GM21390 (cell line): ENCODE measurements at regions not wholly inside any gene's neighbourhood (a gene's known extent, or its start where the extent isn't known, plus 50 kb on each side); places are given as distances from the start of the nearest gene placed in this dataset.

Experiments
- ATAC-seq: cut with Tn5 transposase; IDR thresholded peaks from one replicate; pipeline ENCODE4 v1.9.1; 2021; ENCODE audit not compliant: unreplicated experiment

GRCh38 chr13:24075137-24075975 lies 85.2 kb upstream of the SPATA13 start:
- no peak for ATAC-seq

GRCh38 chr13:24076109-24076508 lies 84.4 kb upstream of the SPATA13 start:
- ATAC-seq: no peak

- no peak for ATAC-seq
These were observed 83.9 kb upstream of the SPATA13 start for GRCh38 chr13:24076636-24077035.

GRCh38 chr13:24080134-24080533 lies 80.4 kb upstream of the SPATA13 start:
- ATAC-seq: no peak

- no peak for ATAC-seq
These were observed 79.1 kb upstream of the SPATA13 start for GRCh38 chr13:24081387-24081786.

GRCh38 chr13:24083141-24083540 lies 77.4 kb upstream of the SPATA13 start:
- ATAC-seq: no peak

- ATAC-seq: no peak
These were observed 76.6 kb upstream of the SPATA13 start for GRCh38 chr13:24083722-24084421.

GRCh38 chr13:24085662-24086061 lies 74.9 kb upstream of the SPATA13 start:
- ATAC-seq: no peak

- ATAC-seq: no peak
These were observed 73.9 kb upstream of the SPATA13 start for GRCh38 chr13:24086642-24087041.

- no peak for ATAC-seq
These were observed 72.8 kb upstream of the SPATA13 start for GRCh38 chr13:24087605-24088225.

- ATAC-seq: no peak
These were observed 70.5 kb upstream of the SPATA13 start for GRCh38 chr13:24090049-24090448.

- ATAC-seq: no peak
These were observed 69.4 kb upstream of the SPATA13 start for GRCh38 chr13:24091080-24091479.

- no peak for ATAC-seq
These were observed 68.4 kb upstream of the SPATA13 start for GRCh38 chr13:24092108-24092507.

- no peak for ATAC-seq
These were observed 67.5 kb upstream of the SPATA13 start for GRCh38 chr13:24093047-24093446.

- no peak for ATAC-seq
These were observed 63.9 kb upstream of the SPATA13 start for GRCh38 chr13:24096659-24097058.

GRCh38 chr13:24097064-24097463 lies 63.5 kb upstream of the SPATA13 start:
- ATAC-seq: no peak

GRCh38 chr13:24097667-24098066 lies 62.9 kb upstream of the SPATA13 start:
- ATAC-seq: no peak

GRCh38 chr13:24099490-24099889 lies 61.0 kb upstream of the SPATA13 start:
- ATAC-seq: no peak

GRCh38 chr13:24100188-24100587 lies 60.3 kb upstream of the SPATA13 start:
- no peak for ATAC-seq

- no peak for ATAC-seq
These were observed 56.6 kb upstream of the SPATA13 start for GRCh38 chr13:24103782-24104372.

- ATAC-seq: no peak
These were observed 55.8 kb upstream of the SPATA13 start for GRCh38 chr13:24104723-24105122.

- ATAC-seq: no peak
These were observed 54.1 kb upstream of the SPATA13 start for GRCh38 chr13:24106429-24106828.
